ENCODE measurements at regions not wholly inside any gene's neighbourhood (a gene's known extent, or its start where the extent isn't known, plus 50 kb on each side); places are given as distances from the start of the nearest gene placed in this dataset.

GRCh38 chr5:107088907-107089306 lies 581.8 kb downstream of the EFNA5 start:
- Histone ChIP-seq H3K4me3 (ENCODE audit: low read length in 2 of 2) (no peak overlapping the region), H3K4me1 (ENCODE audit: control insufficient read depth, insufficient read depth, low read length) (no peaks in the 10 kb centered on the region), H3K9ac (ENCODE audit: low read length in 2 of 2) (no peak overlapping the region), H3K27me3 (ENCODE audit: control insufficient read depth in 1 of 2, insufficient read depth in 2 of 2, low read length in 2 of 2) (no peaks in the 10 kb centered on the region), H3K27ac (ENCODE audit: low read length) (no peak overlapping the region), H3K36me3 (ENCODE audit: control insufficient read depth in 2 of 2, insufficient read depth in 2 of 2, low read length in 2 of 2) (no peaks in the 10 kb centered on the region), H3K9me3 (ENCODE audit: control insufficient read depth in 2 of 2, low read length in 2 of 2) (no peaks in the 10 kb centered on the region)

GRCh38 chr5:107085572-107085971 lies 585.2 kb downstream of the EFNA5 start:
- H3K4me1 ChIP-seq (ENCODE audit: control insufficient read depth, insufficient read depth, low read length) = no peaks in the 10 kb centered on the region
- no peaks in the 10 kb centered on the region for H3K36me3 ChIP-seq (ENCODE audit: control insufficient read depth in 2 of 2, insufficient read depth in 2 of 2, low read length in 2 of 2)
- no peak overlapping the region for H3K27ac ChIP-seq (ENCODE audit: low read length)
- H3K9me3 ChIP-seq (ENCODE audit: control insufficient read depth in 2 of 2, low read length in 2 of 2) = no peaks in the 10 kb centered on the region
- H3K9ac ChIP-seq (ENCODE audit: low read length in 2 of 2) = no peak overlapping the region
- no peak overlapping the region for H3K4me3 ChIP-seq (ENCODE audit: low read length in 2 of 2)
- H3K27me3 ChIP-seq (ENCODE audit: control insufficient read depth in 1 of 2, insufficient read depth in 2 of 2, low read length in 2 of 2) = no peaks in the 10 kb centered on the region

GRCh38 chr5:107074996-107075395 lies 595.7 kb downstream of the EFNA5 start:
- Histone ChIP-seq H3K4me3 (ENCODE audit: low read length in 2 of 2) (no peak overlapping the region), H3K27me3 (ENCODE audit: control insufficient read depth in 1 of 2, insufficient read depth in 2 of 2, low read length in 2 of 2) (no peaks in the 10 kb centered on the region), H3K4me1 (ENCODE audit: control insufficient read depth, insufficient read depth, low read length) (no peaks in the 10 kb centered on the region), H3K9ac (ENCODE audit: low read length in 2 of 2) (no peak overlapping the region), H3K9me3 (ENCODE audit: control insufficient read depth in 2 of 2, low read length in 2 of 2) (peaks cover 3 to 4% of the 10 kb centered on the region in 2 donors), H3K27ac (ENCODE audit: low read length) (no peak overlapping the region), H3K36me3 (ENCODE audit: control insufficient read depth in 2 of 2, insufficient read depth in 2 of 2, low read length in 2 of 2) (no peaks in the 10 kb centered on the region)

- no peaks in the 10 kb centered on the region for H3K4me1 ChIP-seq (ENCODE audit: control insufficient read depth, insufficient read depth, low read length)
- no peaks in the 10 kb centered on the region for H3K36me3 ChIP-seq (ENCODE audit: control insufficient read depth in 2 of 2, insufficient read depth in 2 of 2, low read length in 2 of 2)
- H3K9me3 ChIP-seq (ENCODE audit: control insufficient read depth in 2 of 2, low read length in 2 of 2) = peaks cover 3 to 4% of the 10 kb centered on the region in 2 donors
- H3K9ac ChIP-seq (ENCODE audit: low read length in 2 of 2) = no peak overlapping the region
- no peak overlapping the region for H3K27ac ChIP-seq (ENCODE audit: low read length)
- H3K4me3 ChIP-seq (ENCODE audit: low read length in 2 of 2) = no peak overlapping the region
- H3K27me3 ChIP-seq (ENCODE audit: control insufficient read depth in 1 of 2, insufficient read depth in 2 of 2, low read length in 2 of 2) = no peaks in the 10 kb centered on the region
Observed at GRCh38 chr5:107072967-107073366, 597.8 kb downstream of the EFNA5 start.

- Histone ChIP-seq H3K27ac (ENCODE audit: low read length) (no peak overlapping the region), H3K27me3 (ENCODE audit: control insufficient read depth in 1 of 2, insufficient read depth in 2 of 2, low read length in 2 of 2) (no peaks in the 10 kb centered on the region), H3K36me3 (ENCODE audit: control insufficient read depth in 2 of 2, insufficient read depth in 2 of 2, low read length in 2 of 2) (no peaks in the 10 kb centered on the region), H3K9me3 (ENCODE audit: control insufficient read depth in 2 of 2, low read length in 2 of 2) (peaks cover 3 to 4% of the 10 kb centered on the region in 2 donors), H3K9ac (ENCODE audit: low read length in 2 of 2) (no peak overlapping the region), H3K4me1 (ENCODE audit: control insufficient read depth, insufficient read depth, low read length) (no peaks in the 10 kb centered on the region), H3K4me3 (ENCODE audit: low read length in 2 of 2) (no peak overlapping the region)
Observed at GRCh38 chr5:107072440-107072839, 598.3 kb downstream of the EFNA5 start.

GRCh38 chr5:107068782-107069181 lies 602.0 kb downstream of the EFNA5 start:
- no peaks in the 10 kb centered on the region for H3K27me3 ChIP-seq (ENCODE audit: control insufficient read depth in 1 of 2, insufficient read depth in 2 of 2, low read length in 2 of 2)
- peaks cover 3 to 4% of the 10 kb centered on the region in 2 donors for H3K9me3 ChIP-seq (ENCODE audit: control insufficient read depth in 2 of 2, low read length in 2 of 2)
- no peak overlapping the region for H3K9ac ChIP-seq (ENCODE audit: low read length in 2 of 2)
- H3K27ac ChIP-seq (ENCODE audit: low read length) = no peak overlapping the region
- H3K4me1 ChIP-seq (ENCODE audit: control insufficient read depth, insufficient read depth, low read length) = no peaks in the 10 kb centered on the region
- no peaks in the 10 kb centered on the region for H3K36me3 ChIP-seq (ENCODE audit: control insufficient read depth in 2 of 2, insufficient read depth in 2 of 2, low read length in 2 of 2)
- no peak overlapping the region for H3K4me3 ChIP-seq (ENCODE audit: low read length in 2 of 2)

- no peaks in the 10 kb centered on the region for H3K36me3 ChIP-seq (ENCODE audit: control insufficient read depth in 2 of 2, insufficient read depth in 2 of 2, low read length in 2 of 2)
Observed at GRCh38 chr5:107067395-107067794, 603.3 kb downstream of the EFNA5 start.

GRCh38 chr5:107063511-107063910 lies 607.2 kb downstream of the EFNA5 start:
- Histone ChIP-seq H3K27me3 (ENCODE audit: control insufficient read depth in 1 of 2, insufficient read depth in 2 of 2, low read length in 2 of 2) (no peaks in the 10 kb centered on the region), H3K9ac (ENCODE audit: low read length in 2 of 2) (no peak overlapping the region), H3K9me3 (ENCODE audit: control insufficient read depth in 2 of 2, low read length in 2 of 2) (no peaks in the 10 kb centered on the region), H3K36me3 (ENCODE audit: control insufficient read depth in 2 of 2, insufficient read depth in 2 of 2, low read length in 2 of 2) (no peaks in the 10 kb centered on the region), H3K4me1 (ENCODE audit: control insufficient read depth, insufficient read depth, low read length) (no peaks in the 10 kb centered on the region), H3K27ac (ENCODE audit: low read length) (no peak overlapping the region), H3K4me3 (ENCODE audit: low read length in 2 of 2) (no peak overlapping the region)

More at GRCh38 chr5:107067395-107067794, 603.3 kb downstream of the EFNA5 start:
- Histone ChIP-seq H3K9ac (ENCODE audit: low read length in 2 of 2) (no peak overlapping the region), H3K27me3 (ENCODE audit: control insufficient read depth in 1 of 2, insufficient read depth in 2 of 2, low read length in 2 of 2) (no peaks in the 10 kb centered on the region), H3K9me3 (ENCODE audit: control insufficient read depth in 2 of 2, low read length in 2 of 2) (peaks cover 3 to 4% of the 10 kb centered on the region in 2 donors), H3K27ac (ENCODE audit: low read length) (no peak overlapping the region), H3K4me3 (ENCODE audit: low read length in 2 of 2) (no peak overlapping the region), H3K4me1 (ENCODE audit: control insufficient read depth, insufficient read depth, low read length) (no peaks in the 10 kb centered on the region)

- Histone ChIP-seq H3K27me3 (ENCODE audit: control insufficient read depth in 1 of 2, insufficient read depth in 2 of 2, low read length in 2 of 2) (no peaks in the 10 kb centered on the region), H3K9me3 (ENCODE audit: control insufficient read depth in 2 of 2, low read length in 2 of 2) (no peaks in the 10 kb centered on the region), H3K27ac (ENCODE audit: low read length) (no peak overlapping the region), H3K4me3 (ENCODE audit: low read length in 2 of 2) (no peak overlapping the region), H3K36me3 (ENCODE audit: control insufficient read depth in 2 of 2, insufficient read depth in 2 of 2, low read length in 2 of 2) (no peaks in the 10 kb centered on the region), H3K4me1 (ENCODE audit: control insufficient read depth, insufficient read depth, low read length) (no peaks in the 10 kb centered on the region), H3K9ac (ENCODE audit: low read length in 2 of 2) (no peak overlapping the region)
Observed at GRCh38 chr5:107058803-107059202, 611.9 kb downstream of the EFNA5 start.

GRCh38 chr5:107058235-107058634 lies 612.5 kb downstream of the EFNA5 start:
- Histone ChIP-seq H3K4me3 (ENCODE audit: low read length in 2 of 2) (no peak overlapping the region), H3K36me3 (ENCODE audit: control insufficient read depth in 2 of 2, insufficient read depth in 2 of 2, low read length in 2 of 2) (no peaks in the 10 kb centered on the region), H3K27me3 (ENCODE audit: control insufficient read depth in 1 of 2, insufficient read depth in 2 of 2, low read length in 2 of 2) (no peaks in the 10 kb centered on the region), H3K4me1 (ENCODE audit: control insufficient read depth, insufficient read depth, low read length) (no peaks in the 10 kb centered on the region), H3K9me3 (ENCODE audit: control insufficient read depth in 2 of 2, low read length in 2 of 2) (no peaks in the 10 kb centered on the region), H3K9ac (ENCODE audit: low read length in 2 of 2) (no peak overlapping the region), H3K27ac (ENCODE audit: low read length) (no peak overlapping the region)

GRCh38 chr5:107056278-107056677 lies 614.5 kb downstream of the EFNA5 start:
- no peak overlapping the region for H3K4me3 ChIP-seq (ENCODE audit: low read length in 2 of 2)
- H3K9me3 ChIP-seq (ENCODE audit: control insufficient read depth in 2 of 2, low read length in 2 of 2) = no peaks in the 10 kb centered on the region
- H3K27me3 ChIP-seq (ENCODE audit: control insufficient read depth in 1 of 2, insufficient read depth in 2 of 2, low read length in 2 of 2) = no peaks in the 10 kb centered on the region
- H3K36me3 ChIP-seq (ENCODE audit: control insufficient read depth in 2 of 2, insufficient read depth in 2 of 2, low read length in 2 of 2) = no peaks in the 10 kb centered on the region
- no peak overlapping the region for H3K27ac ChIP-seq (ENCODE audit: low read length)
- no peak overlapping the region for H3K9ac ChIP-seq (ENCODE audit: low read length in 2 of 2)
- H3K4me1 ChIP-seq (ENCODE audit: control insufficient read depth, insufficient read depth, low read length) = no peaks in the 10 kb centered on the region
